Adipocyte (in vitro differentiated cells): ENCODE measurements at regions not wholly inside any gene's neighbourhood (a gene's known extent, or its start where the extent isn't known, plus 50 kb on each side); places are given as distances from the start of the nearest gene placed in this dataset.

Experiments used
- DNase-seq: peaks from one replicate; pipeline ENCODE4 v3.0.0-alpha.2; 2015; ENCODE audit warnings: low read depth
- H3K27me3 ChIP-seq: replicated peaks from 2 replicates; pipeline ENCODE4 v1.7.0; 2013; ENCODE audit warnings: mild to moderate bottlenecking, low read length, moderate library complexity; ENCODE audit not compliant: control insufficient read depth, insufficient read depth
- H3K36me3 ChIP-seq: 2 replicates; pipeline ENCODE4 v1.7.0; 2013; ENCODE audit warnings: low read length, mild to moderate bottlenecking, moderate library complexity; ENCODE audit not compliant: control insufficient read depth, insufficient read depth, severe bottlenecking
- H3K4me1 ChIP-seq: 2 replicates; pipeline ENCODE4 v1.7.0; 2013; ENCODE audit warnings: mild to moderate bottlenecking, low read length, moderate library complexity; ENCODE audit not compliant: control insufficient read depth, insufficient read depth
- H3K4me3 ChIP-seq: 2 replicates; pipeline ENCODE4 v1.7.0; 2013; ENCODE audit warnings: mild to moderate bottlenecking, low read length, moderate library complexity
- H3K9ac ChIP-seq: 2 replicates; pipeline ENCODE4 v1.7.0; 2013; ENCODE audit warnings: mild to moderate bottlenecking, low read length, moderate library complexity
- H3K9me3 ChIP-seq: 2 replicates; pipeline ENCODE4 v1.7.0; 2013; ENCODE audit warnings: mild to moderate bottlenecking, low read length, moderate library complexity; ENCODE audit not compliant: control insufficient read depth

DNA sequence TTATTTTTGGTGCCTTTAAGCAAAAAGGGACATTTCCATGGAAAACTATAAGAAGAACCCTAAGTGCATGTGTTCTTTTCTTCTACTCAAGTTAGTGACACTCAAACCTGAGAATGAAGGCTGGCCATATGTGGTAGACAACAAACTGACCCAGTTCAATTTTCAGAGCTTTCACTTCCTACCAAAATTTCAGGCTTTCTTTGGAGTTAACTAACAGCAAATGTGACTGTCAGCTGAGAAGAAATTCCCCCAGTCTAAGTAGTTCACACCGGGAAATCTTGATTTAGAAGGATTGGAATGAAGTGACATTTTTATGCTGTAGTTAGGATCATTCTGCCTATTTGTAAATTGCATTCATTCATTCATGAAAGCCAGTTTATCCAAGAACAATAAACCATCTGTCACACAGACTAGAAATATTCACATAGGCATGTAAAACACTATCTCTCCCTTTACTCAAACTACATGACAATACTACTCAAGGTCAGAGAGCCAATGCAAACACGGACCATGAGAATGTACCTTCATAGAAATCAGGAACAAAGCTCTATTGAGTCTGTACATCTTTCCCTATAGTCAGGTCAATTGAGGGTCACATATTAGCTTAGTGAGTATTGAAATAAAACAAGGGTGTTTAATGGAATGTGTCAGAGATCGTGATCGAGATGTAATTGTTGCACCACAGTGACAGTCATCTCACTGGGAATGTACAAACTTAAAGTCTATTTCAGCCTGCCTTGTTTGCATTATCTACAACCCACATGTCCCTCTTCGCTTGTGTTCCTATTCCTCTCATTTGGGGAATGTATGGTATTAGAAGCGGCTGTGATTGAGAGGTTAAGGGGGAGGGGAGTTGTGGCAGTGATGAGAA is 113.8 kb upstream of the TGFBR2 start:
- no peaks in the 10 kb centered on the region for H3K27me3 ChIP-seq
- H3K36me3 ChIP-seq = no peaks in the 10 kb centered on the region
- peak; percentile 60 for DNase-seq

GRCh38 chr3:30493911-30494311 is 112.5 kb upstream of the TGFBR2 start:
- DNase-seq = peak; percentile 88
- Histone ChIP-seq H3K4me3 (peak overlapping the region; percentile 64), H3K36me3 (no peaks in the 10 kb centered on the region), H3K4me1 (peaks cover 63% of the 10 kb centered on the region), H3K9me3 (peaks cover 12% of the 10 kb centered on the region), H3K9ac (peak overlapping the region; percentile 86), H3K27me3 (no peaks in the 10 kb centered on the region)

More for the DNA sequence above, 113.8 kb upstream of the TGFBR2 start:
- H3K4me1 ChIP-seq = peaks cover 56% of the 10 kb centered on the region
- H3K9ac ChIP-seq = peak overlapping the region; percentile 86
- peak overlapping the region; percentile 64 for H3K4me3 ChIP-seq
- H3K9me3 ChIP-seq = peaks cover 26% of the 10 kb centered on the region

- Histone ChIP-seq H3K9ac (peak overlapping the region; percentile 86), H3K4me1 (peaks cover 69% of the 10 kb centered on the region), H3K9me3 (peaks cover 3% of the 10 kb centered on the region), H3K4me3 (peak overlapping the region; percentile 47), H3K27me3 (no peaks in the 10 kb centered on the region), H3K36me3 (no peaks in the 10 kb centered on the region)
- peak; percentile 22 for DNase-seq
Observed at GRCh38 chr3:30495172-30496065, 111.0 kb upstream of the TGFBR2 start.

GRCh38 chr3:30496066-30496966 is 110.1 kb upstream of the TGFBR2 start:
- Histone ChIP-seq H3K36me3 (no peaks in the 10 kb centered on the region), H3K4me1 (peaks cover 69% of the 10 kb centered on the region), H3K9ac (peak overlapping the region; percentile 86), H3K4me3 (peak overlapping the region; percentile 47), H3K27me3 (no peaks in the 10 kb centered on the region), H3K9me3 (peaks cover under 1% of the 10 kb centered on the region)
- DNase-seq = peak; percentile 88

DNA sequence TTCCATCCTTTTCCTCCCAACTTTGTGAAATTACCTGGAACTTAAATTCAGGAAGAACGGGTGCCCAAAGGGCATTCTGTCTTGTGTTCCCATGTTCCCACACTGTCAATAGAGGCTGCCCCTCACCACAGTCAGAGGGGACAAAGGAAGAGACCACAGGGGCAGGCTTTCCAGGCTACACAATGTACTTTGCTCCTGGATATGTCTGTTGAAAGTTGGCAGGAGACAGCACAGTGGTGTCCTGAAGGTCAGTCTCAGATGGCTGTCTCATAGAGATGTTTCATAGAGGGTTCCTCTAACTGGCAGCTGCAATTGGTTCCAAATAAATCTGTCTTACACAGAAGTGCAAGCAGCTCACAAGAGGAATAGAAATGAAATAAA is 107.8 kb upstream of the TGFBR2 start:
- no peaks in the 10 kb centered on the region for H3K9me3 ChIP-seq
- no peaks in the 10 kb centered on the region for H3K27me3 ChIP-seq
- H3K9ac ChIP-seq = peak overlapping the region; percentile 68
- no peak for DNase-seq
- H3K36me3 ChIP-seq = no peaks in the 10 kb centered on the region
- H3K4me3 ChIP-seq = no peak overlapping the region
- peaks cover 59% of the 10 kb centered on the region for H3K4me1 ChIP-seq

GRCh38 chr3:30500666-30501399 is 105.6 kb upstream of the TGFBR2 start:
- Histone ChIP-seq H3K9ac (no peak overlapping the region), H3K4me1 (peaks cover 38% of the 10 kb centered on the region), H3K9me3 (no peaks in the 10 kb centered on the region), H3K27me3 (no peaks in the 10 kb centered on the region), H3K4me3 (no peak overlapping the region), H3K36me3 (no peaks in the 10 kb centered on the region)
- no peak for DNase-seq

DNA sequence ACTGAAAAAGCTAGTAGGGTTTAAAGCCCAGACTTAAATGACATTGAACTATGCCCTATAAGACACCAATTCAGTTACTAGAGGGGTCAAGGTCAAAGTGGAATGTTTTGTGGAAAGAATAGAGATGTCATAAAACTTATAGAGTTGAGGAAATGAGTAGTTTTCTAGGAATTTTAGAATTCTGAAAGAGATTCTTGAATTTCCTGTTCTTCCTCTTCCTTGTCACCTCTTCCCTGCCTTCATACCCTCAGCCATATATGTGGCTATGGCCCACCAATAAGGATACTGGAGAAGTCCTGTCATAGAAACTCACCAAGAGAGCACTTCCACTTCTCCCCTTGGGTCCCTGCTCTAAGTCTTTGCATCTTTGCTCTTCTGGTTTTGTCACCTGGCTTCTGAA is 104.9 kb upstream of the TGFBR2 start:
- no peak for DNase-seq
- no peak overlapping the region for H3K9ac ChIP-seq
- H3K36me3 ChIP-seq = no peaks in the 10 kb centered on the region

DNA sequence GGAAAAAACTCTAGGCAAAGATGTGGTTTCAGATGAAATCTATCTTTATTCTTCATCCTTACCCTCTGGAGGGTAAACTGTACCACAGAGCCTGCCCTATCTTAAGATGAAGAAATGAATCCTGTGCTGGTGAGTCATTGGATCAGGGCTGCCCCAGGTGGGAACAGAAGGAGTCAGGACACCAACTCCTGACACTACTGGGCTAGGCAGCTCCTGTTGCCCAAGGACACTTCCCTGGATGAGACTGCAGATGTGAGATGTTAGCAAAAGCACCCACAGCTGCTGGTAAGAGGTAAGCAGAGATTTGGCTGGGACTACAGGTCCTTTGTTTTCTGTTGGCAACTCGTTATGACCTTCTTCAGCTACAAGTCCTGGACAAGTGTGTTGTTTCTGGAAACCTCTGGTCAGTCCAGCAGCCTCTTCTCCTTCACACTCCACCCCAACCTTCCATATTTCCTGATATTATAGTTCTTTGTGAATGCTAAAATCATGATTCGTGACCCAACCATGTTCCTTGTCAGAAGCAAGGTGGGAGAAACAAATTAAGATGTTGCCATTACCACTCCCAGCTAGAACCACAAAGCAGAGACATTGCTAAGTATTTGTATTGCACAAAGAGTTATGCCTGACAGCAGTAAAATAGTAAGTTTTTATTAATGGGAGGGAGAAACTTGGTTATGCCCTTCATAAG is 104.2 kb upstream of the TGFBR2 start:
- Histone ChIP-seq H3K4me1 (peaks cover 25% of the 10 kb centered on the region), H3K9ac (no peak overlapping the region), H3K36me3 (no peaks in the 10 kb centered on the region), H3K27me3 (no peaks in the 10 kb centered on the region), H3K9me3 (no peaks in the 10 kb centered on the region), H3K4me3 (no peak overlapping the region)
- DNase-seq = no peak

More for the DNA sequence above, 104.9 kb upstream of the TGFBR2 start:
- Histone ChIP-seq H3K9me3 (no peaks in the 10 kb centered on the region), H3K4me3 (no peak overlapping the region), H3K27me3 (no peaks in the 10 kb centered on the region), H3K4me1 (peaks cover 31% of the 10 kb centered on the region)

DNA sequence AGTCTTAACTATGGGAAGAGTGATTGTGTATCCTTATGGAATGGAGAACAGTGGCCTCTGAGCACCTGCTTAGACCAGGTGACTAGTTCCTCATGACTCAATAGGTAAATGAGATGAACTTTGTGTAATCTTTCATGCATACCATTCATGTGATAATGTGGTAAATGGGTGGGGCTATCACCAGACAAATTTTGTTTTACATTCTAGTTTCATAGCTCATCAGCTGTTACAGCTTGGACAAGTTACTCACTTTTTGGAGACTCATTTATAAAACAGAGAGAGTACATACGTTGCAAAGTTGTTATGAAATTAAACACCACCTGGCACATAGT is 103.7 kb upstream of the TGFBR2 start:
- no peaks in the 10 kb centered on the region for H3K9me3 ChIP-seq

GRCh38 chr3:30503446-30503845 is 103.0 kb upstream of the TGFBR2 start:
- Histone ChIP-seq H3K4me1 (peaks cover 18% of the 10 kb centered on the region), H3K9ac (no peak overlapping the region)

More for the DNA sequence above, 103.7 kb upstream of the TGFBR2 start:
- Histone ChIP-seq H3K36me3 (no peaks in the 10 kb centered on the region), H3K27me3 (no peaks in the 10 kb centered on the region), H3K4me1 (peaks cover 20% of the 10 kb centered on the region), H3K4me3 (no peak overlapping the region), H3K9ac (no peak overlapping the region)
- peak; percentile 18 for DNase-seq

More at GRCh38 chr3:30503446-30503845, 103.0 kb upstream of the TGFBR2 start:
- H3K9me3 ChIP-seq = no peaks in the 10 kb centered on the region
- DNase-seq = no peak
- no peak overlapping the region for H3K4me3 ChIP-seq
- H3K27me3 ChIP-seq = no peaks in the 10 kb centered on the region
- H3K36me3 ChIP-seq = no peaks in the 10 kb centered on the region
